Endothelial cell of umbilical vein (primary cell): ENCODE measurements at regions not wholly inside any gene's neighbourhood (a gene's known extent, or its start where the extent isn't known, plus 50 kb on each side); places are given as distances from the start of the nearest gene placed in this dataset.

ENCODE experiments used
- BruUV-seq: library from RNA; stranded (reverse); fragments of 400-500 nt; replicated peaks from 2 replicates; lab custom pipeline; 2021; lab: Mats Ljungman, UMichigan
- CTCF ChIA-PET: fragments of 300-600, 350-600 bp; sonication (Branson Sonifier 250); formaldehyde crosslinking; loops from one replicate; lab custom pipeline; 2021; ENCODE audit warnings: antibody characterized with exemption, inconsistent platforms; lab: Charles Lee
- POLR2A ChIA-PET: fragments of 300-600, 350-600 bp; sonication (Branson Sonifier 250); formaldehyde crosslinking; loops from one replicate; lab custom pipeline; 2021; ENCODE audit warnings: antibody characterized with exemption, inconsistent platforms; lab: Charles Lee
- DNase-seq: peaks from one replicate; pipeline ENCODE4 v3.0.0-alpha.2; 2011; ENCODE audit warnings: low read depth, low spot score
- FAIRE-seq: peaks from 2 replicates; lab custom pipeline; 2011; peaks lifted over from hg19 to GRCh38; lab: Jason Lieb, UNC
- H2AFZ ChIP-seq: 2 replicates; pipeline ENCODE4 v1.6.0; 2012; ENCODE audit warnings: low read depth, low read length, control low read depth, inconsistent platforms
- H3K27ac ChIP-seq: 2 replicates; pipeline ENCODE4 v1.5.1; 2011; ENCODE audit warnings: low read depth, mild to moderate bottlenecking, control low read depth, low read length, moderate library complexity; ENCODE audit not compliant: insufficient read depth
- H3K27me3 ChIP-seq, 2 experiments: 2 replicates each; pipeline versions ENCODE4 v1.6.0 to v1.6.1; 2011; ENCODE audit warnings: low read length in 2 of 2, mixed read lengths in 1 of 2; ENCODE audit not compliant: control insufficient read depth in 2 of 2, insufficient read depth in 2 of 2
- H3K36me3 ChIP-seq, 2 experiments: 2 replicates in 1 of 2; 3 replicates in 1 of 2; pipeline ENCODE4 v1.5.1; 2011; ENCODE audit warnings: low read length in 2 of 2, mild to moderate bottlenecking in 1 of 2, moderate library complexity in 1 of 2; ENCODE audit not compliant: control insufficient read depth in 2 of 2, insufficient read depth in 2 of 2; ENCODE audit errors: extremely low read depth in 1 of 2
- H3K4me1 ChIP-seq: 3 replicates; pipeline ENCODE4 v1.5.1; 2011; ENCODE audit warnings: mild to moderate bottlenecking, low read length; ENCODE audit not compliant: control insufficient read depth, insufficient read depth; ENCODE audit errors: extremely low read depth
- H3K4me2 ChIP-seq: 2 replicates; pipeline ENCODE4 v1.6.1; 2011; ENCODE audit warnings: low read length, control low read depth, mixed read lengths; ENCODE audit not compliant: insufficient read depth
- H3K4me3 ChIP-seq, 3 experiments: fragments of 200-600 bp in 1 of 3; sonication (generic), shearing (Covaris generic) in 1 of 3; replicated peaks in 1 of 3; 2 replicates each; pipeline ENCODE4 v1.5.1; 2011 to 2016; ENCODE audit warnings: control low read depth in 3 of 3, low read length in 3 of 3, mild to moderate bottlenecking in 2 of 3, inconsistent platforms in 1 of 3, low read depth in 1 of 3, moderate library complexity in 1 of 3; ENCODE audit not compliant: insufficient read depth in 1 of 3
- H3K79me2 ChIP-seq: 2 replicates; pipeline ENCODE4 v1.6.0; 2012; ENCODE audit warnings: low read length, inconsistent platforms; ENCODE audit not compliant: control insufficient read depth, insufficient read depth
- H3K9ac ChIP-seq: replicated peaks from 2 replicates; pipeline ENCODE3; 2011; ENCODE audit warnings: low read length, control low read depth; ENCODE audit not compliant: insufficient read depth; ENCODE audit errors: extremely low read depth
- H3K9me1 ChIP-seq: replicated peaks from 3 replicates; pipeline ENCODE4 v1.6.0; 2011; ENCODE audit warnings: mild to moderate bottlenecking, low read length; ENCODE audit not compliant: control insufficient read depth, insufficient read depth; ENCODE audit errors: extremely low read depth
- H3K9me3 ChIP-seq: replicated peaks from 2 replicates; pipeline ENCODE4 v1.5.1; 2012; ENCODE audit warnings: low read length, inconsistent platforms; ENCODE audit not compliant: control insufficient read depth, insufficient read depth
- H4K20me1 ChIP-seq: replicated peaks from 2 replicates; pipeline ENCODE3; 2011; ENCODE audit warnings: mild to moderate bottlenecking, low read length; ENCODE audit not compliant: control insufficient read depth, insufficient read depth; ENCODE audit errors: extremely low read depth
- CTCF ChIP-seq, 2 donors: IDR thresholded peaks; 1 replicate in 1 of 2; 2 replicates in 1 of 2; pipeline ENCODE4 v1.5.1; 2011; ENCODE audit warnings: low read length in 2 of 2, mild to moderate bottlenecking in 2 of 2, moderate library complexity in 2 of 2, control low read depth in 1 of 2, inconsistent platforms in 1 of 2, low read depth in 1 of 2; ENCODE audit not compliant: insufficient read depth in 1 of 2; ENCODE audit errors: extremely low read depth in 1 of 2
- EZH2 ChIP-seq: IDR thresholded peaks from 2 replicates; pipeline ENCODE4 v1.6.1; 2012; ENCODE audit warnings: borderline replicate concordance, low read depth, mild to moderate bottlenecking, moderate library complexity, low read length, inconsistent platforms; ENCODE audit not compliant: severe bottlenecking
- FOS ChIP-seq: IDR thresholded peaks from 2 replicates; pipeline ENCODE4 v1.6.1; 2011; ENCODE audit warnings: mild to moderate bottlenecking, low read length, moderate library complexity, borderline replicate concordance; ENCODE audit not compliant: insufficient read depth
- GATA2 ChIP-seq: IDR thresholded peaks from 2 replicates; pipeline ENCODE4 v1.7.0; 2011; ENCODE audit warnings: low read depth, mild to moderate bottlenecking, moderate library complexity, mixed read lengths, low read length; ENCODE audit not compliant: insufficient read length, insufficient read depth
- JUN ChIP-seq: IDR thresholded peaks from 2 replicates; pipeline ENCODE4 v1.6.1; 2011; ENCODE audit warnings: borderline replicate concordance, low read depth; ENCODE audit not compliant: insufficient read length, insufficient read depth
- MYC ChIP-seq: IDR thresholded peaks from one replicate; pipeline ENCODE4 v1.6.1; 2011; ENCODE audit warnings: mild to moderate bottlenecking, low read depth, low read length
- POLR2A ChIP-seq: IDR thresholded peaks from 2 replicates; pipeline ENCODE4 v1.6.1; 2012; ENCODE audit warnings: low read depth, mild to moderate bottlenecking, control low read depth, low read length
- POLR2AphosphoS5 ChIP-seq: IDR thresholded peaks from 2 replicates; pipeline ENCODE4 v1.6.1; 2012; ENCODE audit warnings: low read depth, mild to moderate bottlenecking, control low read depth, low read length, moderate library complexity; ENCODE audit not compliant: insufficient read depth
- dilution Hi-C: fragments of 300-500 bp; cut with MboI; formaldehyde crosslinking; loops from one replicate; pipeline ENCODE4 v1.15.0; 2019; ENCODE audit warnings: low sequenced_read_pairs; ENCODE audit not compliant: extremely low pct_ligation_motif_present
- intact Hi-C: fragments of 100-400 bp; cut with micrococcal nuclease; formaldehyde crosslinking; loops from one replicate; pipeline ENCODE4 v1.10.0; 2022
- TF ChIP-seq, protein P1 (sequence below): IDR thresholded peaks from 2 replicates; pipeline ENCODE4 v1.6.1; 2011; ENCODE audit not compliant: insufficient read depth, insufficient read length

GRCh38 chr5:121378046-121378445, 473.6 kb upstream of the FTMT start:
- DNase-seq = no peak
- Histone ChIP-seq H3K4me2 (peak overlapping the region; percentile 85), H4K20me1 (no peaks in the 10 kb centered on the region), H3K27ac (no peak overlapping the region), H3K4me3 (no peak overlapping the region), H3K9me3 (no peaks in the 10 kb centered on the region), H3K9me1 (no peaks in the 10 kb centered on the region), H3K9ac (no peak overlapping the region), H3K27me3 (no peaks in the 10 kb centered on the region), H3K36me3 (no peaks in the 10 kb centered on the region), H2AFZ (peak overlapping the region; percentile 16), H3K79me2 (no peaks in the 10 kb centered on the region), H3K4me1 (peaks cover 12% of the 10 kb centered on the region)
- CTCF ChIA-PET = no interaction called here
- BruUV-seq = no TSS peak
- POLR2A ChIA-PET = interaction anchor here (0.7 kb wide), 1 partner anchor 237 kb away, joined by 3 read pairs; no protein-coding TSS in a partner anchor
- dilution Hi-C loops (no loop called here), intact Hi-C loops (no loop called here)
- no peak for TF ChIP-seq JUN
- TF ChIP-seq EZH2 = no peak
- no peak for TF ChIP-seq POLR2AphosphoS5
- no peak for TF ChIP-seq FOS
- no peak for TF ChIP-seq MYC
- TF ChIP-seq POLR2A = no peak
- no peak for TF ChIP-seq CTCF (IDR thresholded peaks at IDR 0.05; ENCODE audit: extremely low read depth in 1 of 2, insufficient read depth in 1 of 2, low read depth in 1 of 2, low read length in 2 of 2)
- TF ChIP-seq, protein P1, sequence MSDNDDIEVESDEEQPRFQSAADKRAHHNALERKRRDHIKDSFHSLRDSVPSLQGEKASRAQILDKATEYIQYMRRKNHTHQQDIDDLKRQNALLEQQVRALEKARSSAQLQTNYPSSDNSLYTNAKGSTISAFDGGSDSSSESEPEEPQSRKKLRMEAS = no peak
- TF ChIP-seq GATA2 = no peak
- FAIRE-seq = peak; percentile 12
